ENCODE measurements at regions not wholly inside any gene's neighbourhood (a gene's known extent, or its start where the extent isn't known, plus 50 kb on each side); places are given as distances from the start of the nearest gene placed in this dataset.

DNA sequence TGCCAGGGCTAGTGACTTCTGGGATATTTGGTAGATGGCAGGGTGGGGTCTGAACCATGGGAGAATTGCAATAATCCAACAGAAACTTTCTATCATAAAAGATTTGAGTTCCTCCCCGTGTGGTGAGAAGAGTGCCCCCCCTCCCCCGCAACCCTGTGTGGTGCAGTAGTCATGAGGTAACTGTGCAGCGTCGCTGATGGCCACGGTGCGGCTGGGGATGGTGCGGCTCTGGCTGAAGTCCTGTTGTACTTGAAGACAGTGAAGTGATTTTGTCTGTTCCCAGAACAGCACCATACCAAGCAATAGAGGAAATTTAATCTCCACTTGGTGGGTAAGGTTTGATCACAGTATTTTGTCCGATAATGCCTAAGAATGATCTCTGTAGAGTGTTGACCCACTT, 654.8 kb upstream of the POU3F2 start:
- TF ChIP-seq, protein P1, sequence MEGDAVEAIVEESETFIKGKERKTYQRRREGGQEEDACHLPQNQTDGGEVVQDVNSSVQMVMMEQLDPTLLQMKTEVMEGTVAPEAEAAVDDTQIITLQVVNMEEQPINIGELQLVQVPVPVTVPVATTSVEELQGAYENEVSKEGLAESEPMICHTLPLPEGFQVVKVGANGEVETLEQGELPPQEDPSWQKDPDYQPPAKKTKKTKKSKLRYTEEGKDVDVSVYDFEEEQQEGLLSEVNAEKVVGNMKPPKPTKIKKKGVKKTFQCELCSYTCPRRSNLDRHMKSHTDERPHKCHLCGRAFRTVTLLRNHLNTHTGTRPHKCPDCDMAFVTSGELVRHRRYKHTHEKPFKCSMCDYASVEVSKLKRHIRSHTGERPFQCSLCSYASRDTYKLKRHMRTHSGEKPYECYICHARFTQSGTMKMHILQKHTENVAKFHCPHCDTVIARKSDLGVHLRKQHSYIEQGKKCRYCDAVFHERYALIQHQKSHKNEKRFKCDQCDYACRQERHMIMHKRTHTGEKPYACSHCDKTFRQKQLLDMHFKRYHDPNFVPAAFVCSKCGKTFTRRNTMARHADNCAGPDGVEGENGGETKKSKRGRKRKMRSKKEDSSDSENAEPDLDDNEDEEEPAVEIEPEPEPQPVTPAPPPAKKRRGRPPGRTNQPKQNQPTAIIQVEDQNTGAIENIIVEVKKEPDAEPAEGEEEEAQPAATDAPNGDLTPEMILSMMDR (IDR thresholded peaks at IDR 0.05), result no peak
- no peak for TF ChIP-seq EZH2 (IDR thresholded peaks at IDR 0.05)
- no peak for TF ChIP-seq EZH2phosphoT487 (IDR thresholded peaks at IDR 0.05)

All from neural progenitor cell (in vitro differentiated cells).